ENCODE measurements at regions not wholly inside any gene's neighbourhood (a gene's known extent, or its start where the extent isn't known, plus 50 kb on each side); places are given as distances from the start of the nearest gene placed in this dataset.

- Histone ChIP-seq H3K27me3 (ENCODE audit: control insufficient read depth, insufficient read depth, low read length) (no peaks in the 10 kb centered on the region), H3K4me3 (ENCODE audit: low read depth, low read length) (no peak overlapping the region), H3K36me3 (ENCODE audit: control insufficient read depth, insufficient read depth, low read length) (no peaks in the 10 kb centered on the region; the same call in 1 of the 2 replicates)
- TF ChIP-seq, protein P1, sequence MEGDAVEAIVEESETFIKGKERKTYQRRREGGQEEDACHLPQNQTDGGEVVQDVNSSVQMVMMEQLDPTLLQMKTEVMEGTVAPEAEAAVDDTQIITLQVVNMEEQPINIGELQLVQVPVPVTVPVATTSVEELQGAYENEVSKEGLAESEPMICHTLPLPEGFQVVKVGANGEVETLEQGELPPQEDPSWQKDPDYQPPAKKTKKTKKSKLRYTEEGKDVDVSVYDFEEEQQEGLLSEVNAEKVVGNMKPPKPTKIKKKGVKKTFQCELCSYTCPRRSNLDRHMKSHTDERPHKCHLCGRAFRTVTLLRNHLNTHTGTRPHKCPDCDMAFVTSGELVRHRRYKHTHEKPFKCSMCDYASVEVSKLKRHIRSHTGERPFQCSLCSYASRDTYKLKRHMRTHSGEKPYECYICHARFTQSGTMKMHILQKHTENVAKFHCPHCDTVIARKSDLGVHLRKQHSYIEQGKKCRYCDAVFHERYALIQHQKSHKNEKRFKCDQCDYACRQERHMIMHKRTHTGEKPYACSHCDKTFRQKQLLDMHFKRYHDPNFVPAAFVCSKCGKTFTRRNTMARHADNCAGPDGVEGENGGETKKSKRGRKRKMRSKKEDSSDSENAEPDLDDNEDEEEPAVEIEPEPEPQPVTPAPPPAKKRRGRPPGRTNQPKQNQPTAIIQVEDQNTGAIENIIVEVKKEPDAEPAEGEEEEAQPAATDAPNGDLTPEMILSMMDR (IDR thresholded peaks at IDR 0.05; ENCODE audit: insufficient read depth, low read depth, low read length), result no peak
- ChIA-PET CTCF (interaction anchor here (1.2 to 2.5 kb wide), 2 partner anchors 49 to 58 kb away, joined by 4 to 6 read pairs; no protein-coding TSS in a partner anchor), POLR2A (no interaction called here)
- no peak for DNase-seq (ENCODE audit: low read depth)
These were observed 86.5 kb upstream of the PPARA start for GRCh38 chr22:46063846-46064227.

- DNase-seq (ENCODE audit: low read depth), result no peak
- ChIA-PET CTCF (interaction anchor here (2.5 kb wide), 1 partner anchor 50 kb away, joined by 6 read pairs; no protein-coding TSS in a partner anchor), POLR2A (no interaction called here)
- TF ChIP-seq, protein P1 (IDR thresholded peaks at IDR 0.05; ENCODE audit: insufficient read depth, low read depth, low read length), result no peak
- Histone ChIP-seq H3K36me3 (ENCODE audit: control insufficient read depth, insufficient read depth, low read length) (no peaks in the 10 kb centered on the region; the same call in 1 of the 2 replicates), H3K4me3 (ENCODE audit: low read depth, low read length) (no peak overlapping the region), H3K27me3 (ENCODE audit: control insufficient read depth, insufficient read depth, low read length) (no peaks in the 10 kb centered on the region)
These were observed 85.9 kb upstream of the PPARA start for GRCh38 chr22:46064228-46064965.

- Histone ChIP-seq H3K4me3 (ENCODE audit: low read depth, low read length) (no peak overlapping the region), H3K27me3 (ENCODE audit: control insufficient read depth, insufficient read depth, low read length) (no peaks in the 10 kb centered on the region), H3K36me3 (ENCODE audit: control insufficient read depth, insufficient read depth, low read length) (no peaks in the 10 kb centered on the region; the same call in 1 of the 2 replicates)
- POLR2A ChIA-PET, result no interaction called here
- TF ChIP-seq, protein P1 (IDR thresholded peaks at IDR 0.05; ENCODE audit: insufficient read depth, low read depth, low read length), result no peak
- no peak for DNase-seq (ENCODE audit: low read depth)
- CTCF ChIA-PET, result interaction anchor here (2.5 kb wide), 1 partner anchor 51 kb away, joined by 6 read pairs; no protein-coding TSS in a partner anchor
These were observed 85.2 kb upstream of the PPARA start for GRCh38 chr22:46064966-46065666.

DNA sequence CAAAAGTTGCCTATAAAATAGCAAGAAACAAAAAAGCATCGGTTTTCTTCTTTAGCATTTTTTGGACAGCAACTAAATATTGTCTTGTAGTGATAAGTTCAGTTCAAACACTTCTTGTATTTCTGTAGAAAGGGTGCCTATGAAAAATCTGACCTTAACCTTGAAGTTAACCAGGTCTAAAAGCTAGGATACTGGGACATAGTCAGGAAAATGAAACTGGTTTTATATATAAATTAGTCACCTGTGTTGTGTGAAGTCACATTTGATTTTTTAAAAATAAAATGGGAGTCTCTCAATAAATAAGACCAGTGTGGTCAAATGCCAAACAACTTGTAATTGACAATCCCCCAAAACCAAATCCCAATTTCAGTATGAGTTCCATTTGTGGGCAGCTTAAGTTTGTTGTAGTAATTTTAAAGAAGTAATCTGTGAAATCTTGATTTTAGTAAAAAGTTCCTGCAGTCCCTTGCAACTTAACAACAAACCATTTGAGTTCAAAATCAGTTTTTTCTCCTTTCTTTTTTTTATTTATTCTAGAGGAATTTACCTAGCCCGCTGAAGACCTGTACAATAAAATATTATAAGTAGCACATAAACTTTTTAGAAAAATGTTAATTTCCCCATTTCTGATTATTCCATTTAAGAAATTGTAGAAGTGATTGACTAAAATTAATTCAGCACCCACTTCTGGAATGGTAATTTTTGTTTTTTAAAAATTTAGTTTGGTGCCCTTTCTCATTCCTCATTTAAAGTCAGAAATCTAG, 84.5 kb upstream of the PPARA start:
- POLR2A ChIA-PET, result no interaction called here
- Histone ChIP-seq H3K27me3 (ENCODE audit: control insufficient read depth, insufficient read depth, low read length) (no peaks in the 10 kb centered on the region), H3K4me3 (ENCODE audit: low read depth, low read length) (no peak overlapping the region), H3K36me3 (ENCODE audit: control insufficient read depth, insufficient read depth, low read length) (no peaks in the 10 kb centered on the region; the same call in 1 of the 2 replicates)
- TF ChIP-seq, protein P1 (IDR thresholded peaks at IDR 0.05; ENCODE audit: insufficient read depth, low read depth, low read length), result no peak
- no peak for DNase-seq (ENCODE audit: low read depth)
- CTCF ChIA-PET, result interaction anchor here (2.5 kb wide), 1 partner anchor 51 kb away, joined by 6 read pairs; no protein-coding TSS in a partner anchor

All from BJ (cell line).